ENCODE measurements at regions not wholly inside any gene's neighbourhood (a gene's known extent, or its start where the extent isn't known, plus 50 kb on each side); places are given as distances from the start of the nearest gene placed in this dataset.

- Histone ChIP-seq H3K79me2 (ENCODE audit: control insufficient read depth, insufficient read depth, low read length) (no peaks in the 10 kb centered on the region), H3K9me3 (ENCODE audit: control insufficient read depth, low read depth, low read length) (no peaks in the 10 kb centered on the region), H3K4me3 (ENCODE audit: control insufficient read depth in 2 of 3, extremely low read depth in 1 of 3, insufficient read depth in 2 of 3, low read depth in 1 of 3, low read length in 3 of 3) (no peak overlapping the region), H4K20me1 (ENCODE audit: control insufficient read depth, extremely low read depth, insufficient read depth, low read length) (no peaks in the 10 kb centered on the region), H3K4me1 (ENCODE audit: control insufficient read depth, extremely low read depth, insufficient read depth, low read length) (no peaks in the 10 kb centered on the region), H3K9me1 (ENCODE audit: control insufficient read depth, extremely low read depth, insufficient read depth, low read length) (no peaks in the 10 kb centered on the region), H3K27me3 (ENCODE audit: control insufficient read depth, extremely low read depth, insufficient read depth, low read length) (no peaks in the 10 kb centered on the region), H3K4me2 (ENCODE audit: control insufficient read depth, extremely low read depth, insufficient read depth, low read depth, low read length) (no peak overlapping the region), H3K27ac (ENCODE audit: control insufficient read depth, insufficient read depth, low read length) (no peak overlapping the region), H2AFZ (ENCODE audit: control insufficient read depth, low read length) (no peak overlapping the region), H3K9ac (ENCODE audit: control insufficient read depth, extremely low read depth, insufficient read depth, low read length) (no peak overlapping the region), H3K36me3 (ENCODE audit: control insufficient read depth in 2 of 2, extremely low read depth in 1 of 2, insufficient read depth in 2 of 2, low read length in 2 of 2) (no peaks in the 10 kb centered on the region)
- TF ChIP-seq EZH2 (IDR thresholded peaks at IDR 0.05; ENCODE audit: low read length) = no peak
- TF ChIP-seq, protein P1, sequence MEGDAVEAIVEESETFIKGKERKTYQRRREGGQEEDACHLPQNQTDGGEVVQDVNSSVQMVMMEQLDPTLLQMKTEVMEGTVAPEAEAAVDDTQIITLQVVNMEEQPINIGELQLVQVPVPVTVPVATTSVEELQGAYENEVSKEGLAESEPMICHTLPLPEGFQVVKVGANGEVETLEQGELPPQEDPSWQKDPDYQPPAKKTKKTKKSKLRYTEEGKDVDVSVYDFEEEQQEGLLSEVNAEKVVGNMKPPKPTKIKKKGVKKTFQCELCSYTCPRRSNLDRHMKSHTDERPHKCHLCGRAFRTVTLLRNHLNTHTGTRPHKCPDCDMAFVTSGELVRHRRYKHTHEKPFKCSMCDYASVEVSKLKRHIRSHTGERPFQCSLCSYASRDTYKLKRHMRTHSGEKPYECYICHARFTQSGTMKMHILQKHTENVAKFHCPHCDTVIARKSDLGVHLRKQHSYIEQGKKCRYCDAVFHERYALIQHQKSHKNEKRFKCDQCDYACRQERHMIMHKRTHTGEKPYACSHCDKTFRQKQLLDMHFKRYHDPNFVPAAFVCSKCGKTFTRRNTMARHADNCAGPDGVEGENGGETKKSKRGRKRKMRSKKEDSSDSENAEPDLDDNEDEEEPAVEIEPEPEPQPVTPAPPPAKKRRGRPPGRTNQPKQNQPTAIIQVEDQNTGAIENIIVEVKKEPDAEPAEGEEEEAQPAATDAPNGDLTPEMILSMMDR (optimal IDR thresholded peaks at IDR 0.05 in 1 of 3, IDR thresholded peaks at IDR 0.05 in 1 of 3, conservative IDR thresholded peaks at IDR 0.05 in 1 of 3; ENCODE audit: extremely low read depth in 1 of 3, insufficient read depth in 2 of 3, low read length in 3 of 3) = no peak
- FAIRE-seq (no peak), DNase-seq (ENCODE audit: low read depth, low spot score) (no peak)
- dilution Hi-C loops (cut with MboI; ENCODE audit: extremely low pct_ligation_motif_present, low sequenced_read_pairs) = no loop called here
These were observed 158.0 kb downstream of the KCTD15 start for GRCh38 chr19:33954686-33955085.

DNA sequence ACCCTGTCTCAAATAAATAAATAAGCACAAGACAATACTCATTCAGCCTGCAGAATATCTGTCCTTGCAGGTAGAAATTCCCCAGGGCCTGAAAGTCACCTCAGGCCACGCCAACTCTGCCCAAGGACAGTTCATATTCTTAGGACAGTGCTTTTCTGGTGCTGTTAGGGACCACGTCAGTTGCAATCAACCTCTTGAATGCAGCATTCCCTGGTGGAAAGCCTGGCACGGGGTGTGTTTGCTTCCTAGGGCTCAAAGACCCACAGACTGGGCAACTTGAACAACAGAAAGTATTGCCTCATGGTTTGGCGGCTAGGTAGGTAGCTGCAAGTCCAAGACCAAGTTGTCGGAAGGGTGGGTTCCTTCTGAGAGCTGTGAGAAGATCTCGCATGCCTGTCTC lies 160.3 kb downstream of the KCTD15 start:
- H3K4me3 ChIP-seq (ENCODE audit: control insufficient read depth in 2 of 3, extremely low read depth in 1 of 3, insufficient read depth in 2 of 3, low read depth in 1 of 3, low read length in 3 of 3) = no peak overlapping the region
- FAIRE-seq = no peak
- TF ChIP-seq, protein P1 (optimal IDR thresholded peaks at IDR 0.05 in 1 of 3, IDR thresholded peaks at IDR 0.05 in 1 of 3, conservative IDR thresholded peaks at IDR 0.05 in 1 of 3; ENCODE audit: extremely low read depth in 1 of 3, insufficient read depth in 2 of 3, low read length in 3 of 3) = no peak
- no peak for TF ChIP-seq EZH2 (IDR thresholded peaks at IDR 0.05; ENCODE audit: low read length)
- no peaks in the 10 kb centered on the region for H3K9me1 ChIP-seq (ENCODE audit: control insufficient read depth, extremely low read depth, insufficient read depth, low read length)
- no peak overlapping the region for H3K27ac ChIP-seq (ENCODE audit: control insufficient read depth, insufficient read depth, low read length)
- dilution Hi-C loops (cut with MboI; ENCODE audit: extremely low pct_ligation_motif_present, low sequenced_read_pairs) = no loop called here
- no peak overlapping the region for H3K9ac ChIP-seq (ENCODE audit: control insufficient read depth, extremely low read depth, insufficient read depth, low read length)
- no peaks in the 10 kb centered on the region for H3K27me3 ChIP-seq (ENCODE audit: control insufficient read depth, extremely low read depth, insufficient read depth, low read length)
- no peak overlapping the region for H3K4me2 ChIP-seq (ENCODE audit: control insufficient read depth, extremely low read depth, insufficient read depth, low read depth, low read length)
- no peaks in the 10 kb centered on the region for H4K20me1 ChIP-seq (ENCODE audit: control insufficient read depth, extremely low read depth, insufficient read depth, low read length)
- H3K9me3 ChIP-seq (ENCODE audit: control insufficient read depth, low read depth, low read length) = no peaks in the 10 kb centered on the region
- H3K4me1 ChIP-seq (ENCODE audit: control insufficient read depth, extremely low read depth, insufficient read depth, low read length) = no peaks in the 10 kb centered on the region
- H2AFZ ChIP-seq (ENCODE audit: control insufficient read depth, low read length) = no peak overlapping the region
- no peaks in the 10 kb centered on the region for H3K36me3 ChIP-seq (ENCODE audit: control insufficient read depth in 2 of 2, extremely low read depth in 1 of 2, insufficient read depth in 2 of 2, low read length in 2 of 2)
- DNase-seq (ENCODE audit: low read depth, low spot score) = no peak
- no peaks in the 10 kb centered on the region for H3K79me2 ChIP-seq (ENCODE audit: control insufficient read depth, insufficient read depth, low read length)
